NAMALWA (cell line): ENCODE measurements at regions not wholly inside any gene's neighbourhood (a gene's known extent, or its start where the extent isn't known, plus 50 kb on each side); places are given as distances from the start of the nearest gene placed in this dataset.
"Not testable (repeated sequence)": the region's sequence is repeated elsewhere in the genome, so short reads cannot be mapped to it uniquely, and the experiment has no call there.

Source experiments
- DNase-seq: peaks from one replicate; pipeline ENCODE4 v3.0.0-alpha.2; 2015; ENCODE audit warnings: low spot score

GRCh38 chr16:7278636-7279035, 54.0 kb upstream of the RBFOX1 start:
- DNase-seq: no peak

GRCh38 chr16:7272567-7273158, 60.0 kb upstream of the RBFOX1 start:
- DNase-seq: no peak

GRCh38 chr16:7271486-7271885, 61.2 kb upstream of the RBFOX1 start:
- DNase-seq: no peak

GRCh38 chr16:7270823-7271222, 61.8 kb upstream of the RBFOX1 start:
- no peak for DNase-seq

- DNase-seq: no peak
Observed at GRCh38 chr16:7270006-7270405, 62.6 kb upstream of the RBFOX1 start.

DNA sequence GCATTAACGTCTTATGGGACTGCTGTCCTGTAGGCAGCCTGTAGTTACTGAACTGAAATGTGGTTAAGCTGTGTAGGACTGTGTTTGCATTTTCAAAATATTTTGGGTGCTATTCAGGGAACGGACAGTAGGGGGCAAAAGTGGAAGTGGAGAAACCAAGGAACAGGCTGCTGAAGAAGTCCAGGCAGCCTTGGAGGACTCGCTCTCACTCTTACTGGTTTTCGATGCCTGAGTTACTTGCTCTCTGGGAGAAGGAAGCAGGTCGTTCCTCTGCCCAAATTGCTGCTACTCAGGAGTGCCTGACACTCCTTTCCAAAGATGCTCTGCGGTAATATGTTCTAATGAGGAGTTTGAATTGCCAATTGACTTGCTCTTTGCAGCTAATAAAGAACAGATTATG, 64.5 kb upstream of the RBFOX1 start:
- DNase-seq: peak; percentile 55

- DNase-seq: no peak
Observed at GRCh38 chr16:7257016-7257415, 75.6 kb upstream of the RBFOX1 start.

DNA sequence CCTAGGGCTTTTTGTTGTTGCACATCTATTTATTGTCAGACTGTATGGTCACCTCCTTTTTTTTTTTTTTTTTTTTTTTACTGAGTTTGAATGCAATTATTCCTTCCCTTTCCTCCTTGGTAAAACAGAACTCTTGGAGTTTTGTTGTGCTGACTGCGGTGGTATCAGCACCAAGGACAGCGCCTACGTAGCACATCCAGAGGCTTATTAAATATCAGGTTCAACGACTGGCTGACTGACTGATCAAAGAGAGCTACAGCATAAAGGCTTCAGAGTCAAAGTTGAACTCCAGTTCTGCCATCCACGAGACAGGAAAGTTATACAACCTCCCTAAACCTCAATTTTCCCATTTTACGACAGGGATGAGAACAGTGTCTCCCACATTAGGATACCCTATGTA, 86.1 kb upstream of the RBFOX1 start:
- no peak for DNase-seq

GRCh38 chr16:7239547-7239946, 93.1 kb upstream of the RBFOX1 start:
- DNase-seq: no peak

GRCh38 chr16:7236824-7237410, 95.7 kb upstream of the RBFOX1 start:
- no peak for DNase-seq

DNA sequence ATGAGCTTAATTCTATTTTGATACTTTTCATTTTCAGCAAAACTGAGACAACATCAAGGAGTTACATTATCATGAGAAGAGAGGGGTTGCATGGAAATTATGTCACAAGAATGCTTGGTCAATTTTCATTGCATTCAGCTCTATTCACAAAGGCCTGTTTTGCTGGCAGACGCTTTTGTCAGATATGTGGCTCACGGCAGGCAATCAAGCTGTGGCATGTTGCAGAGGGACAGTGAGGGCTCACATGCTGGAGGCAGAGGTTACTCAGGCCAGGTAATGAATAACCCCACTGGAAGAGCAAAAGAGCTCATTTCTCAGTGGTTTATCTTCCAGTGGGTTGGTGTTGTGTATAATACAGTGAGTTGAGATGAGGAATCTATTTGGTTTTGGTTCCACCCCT, 98.7 kb upstream of the RBFOX1 start:
- DNase-seq: no peak

GRCh38 chr16:7231762-7232161, 100.9 kb upstream of the RBFOX1 start:
- DNase-seq: no peak

DNA sequence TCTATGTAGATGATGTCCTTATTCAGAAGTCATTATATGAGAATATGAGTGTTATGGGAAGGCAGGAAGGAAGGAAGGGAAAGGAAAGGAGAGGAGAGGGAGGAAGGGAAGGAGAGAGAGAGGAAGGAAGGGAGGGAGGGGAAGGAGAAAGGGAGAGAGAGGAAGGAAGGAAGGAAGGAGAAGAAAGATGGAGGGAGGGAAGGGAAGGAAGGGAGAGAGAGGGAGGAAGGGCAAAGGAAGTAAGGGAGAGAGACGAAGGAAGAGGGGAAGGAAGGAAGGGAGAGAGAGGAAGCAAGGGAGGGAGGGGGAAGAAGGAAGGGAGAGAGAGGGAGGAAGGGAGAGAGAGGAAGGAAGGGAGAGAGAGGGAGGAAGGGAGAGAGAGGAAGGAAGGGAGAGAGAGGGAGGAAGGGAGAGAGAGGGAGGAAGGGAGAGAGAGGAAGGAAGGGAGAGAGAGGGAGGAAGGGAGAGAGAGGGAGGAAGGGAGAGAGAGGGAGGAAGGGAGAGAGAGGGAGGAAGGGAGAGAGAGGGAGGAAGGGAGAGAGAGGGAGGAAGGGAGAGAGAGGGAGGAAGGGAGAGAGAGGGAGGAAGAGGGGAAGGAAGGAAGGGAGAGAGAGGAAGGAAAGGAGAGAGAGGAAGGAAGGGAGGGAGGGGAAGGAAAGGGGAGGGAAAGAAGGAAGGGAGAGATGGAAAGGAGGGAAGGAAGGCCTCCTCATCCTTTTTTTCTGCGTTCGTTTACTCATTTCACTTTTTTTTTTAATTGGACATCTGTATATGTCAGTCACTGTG, 103.0 kb upstream of the RBFOX1 start:
- not testable (repeated sequence) for DNase-seq

DNA sequence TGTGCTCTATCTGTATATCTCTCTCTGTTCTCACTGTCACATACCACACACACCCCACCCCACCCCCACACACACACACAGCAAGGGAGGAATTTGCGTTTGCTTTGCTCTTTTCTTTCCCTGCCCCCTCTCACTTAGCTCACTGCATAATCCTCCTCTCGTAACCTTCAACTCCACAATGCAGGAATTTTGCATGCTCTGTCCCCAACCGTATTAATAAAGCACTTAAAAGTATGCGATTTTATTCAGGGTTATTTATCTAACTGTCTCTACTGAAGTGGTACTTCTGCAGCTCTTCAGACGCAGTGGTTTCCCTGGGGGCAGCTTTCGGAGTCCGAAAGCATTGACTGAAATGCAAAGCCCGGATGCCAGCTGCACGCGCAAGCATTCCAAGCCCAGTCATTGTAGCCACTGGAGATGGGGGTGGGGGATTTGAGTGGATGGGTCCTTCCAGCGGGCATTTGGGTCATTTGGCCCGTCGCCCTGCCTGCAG, 105.4 kb upstream of the RBFOX1 start:
- DNase-seq: no peak

- DNase-seq: no peak
Observed at GRCh38 chr16:7221157-7221556, 111.5 kb upstream of the RBFOX1 start.

- no peak for DNase-seq
Observed at GRCh38 chr16:7218936-7219335, 113.7 kb upstream of the RBFOX1 start.

DNA sequence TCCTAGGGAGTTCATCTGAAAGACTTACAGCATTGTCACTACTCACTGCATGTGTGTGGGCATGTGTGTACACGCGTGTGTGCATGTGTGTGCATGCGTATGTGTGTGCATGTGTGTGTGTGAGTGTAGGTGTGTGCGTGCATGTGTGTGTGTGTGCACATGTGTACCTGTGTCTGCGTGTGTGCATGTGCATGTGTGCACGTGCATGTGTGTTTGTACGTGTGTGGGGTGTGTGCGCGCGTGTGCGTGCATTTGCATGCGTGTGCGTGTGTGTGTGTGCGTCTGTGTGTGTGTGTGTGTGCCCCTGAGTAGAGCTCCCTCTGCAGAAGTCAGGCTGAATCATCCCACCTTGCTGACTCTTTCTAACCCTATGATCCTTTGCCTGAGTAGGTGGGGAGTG, 114.8 kb upstream of the RBFOX1 start:
- no peak for DNase-seq

DNA sequence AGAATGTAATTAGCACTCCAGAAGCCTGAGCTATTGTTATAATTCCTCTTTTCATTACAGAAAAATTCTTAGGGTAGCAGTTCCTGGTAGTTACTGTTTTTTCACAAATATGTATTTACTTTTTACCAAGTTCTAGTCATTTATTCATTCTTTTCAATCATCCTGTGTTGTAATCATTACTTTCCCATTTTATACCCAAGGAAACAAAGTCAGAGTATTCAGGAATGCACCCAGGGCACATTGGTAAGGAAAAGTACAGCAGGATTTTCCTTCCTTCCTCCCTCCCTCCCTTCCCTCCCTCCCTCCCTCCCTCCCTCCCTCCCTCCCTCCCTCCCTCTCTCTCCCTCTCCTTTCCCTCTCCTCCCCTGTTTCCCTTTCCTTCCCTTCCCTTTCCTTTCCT, 115.9 kb upstream of the RBFOX1 start:
- no peak for DNase-seq

GRCh38 chr16:7211781-7212180, 120.9 kb upstream of the RBFOX1 start:
- no peak for DNase-seq

DNA sequence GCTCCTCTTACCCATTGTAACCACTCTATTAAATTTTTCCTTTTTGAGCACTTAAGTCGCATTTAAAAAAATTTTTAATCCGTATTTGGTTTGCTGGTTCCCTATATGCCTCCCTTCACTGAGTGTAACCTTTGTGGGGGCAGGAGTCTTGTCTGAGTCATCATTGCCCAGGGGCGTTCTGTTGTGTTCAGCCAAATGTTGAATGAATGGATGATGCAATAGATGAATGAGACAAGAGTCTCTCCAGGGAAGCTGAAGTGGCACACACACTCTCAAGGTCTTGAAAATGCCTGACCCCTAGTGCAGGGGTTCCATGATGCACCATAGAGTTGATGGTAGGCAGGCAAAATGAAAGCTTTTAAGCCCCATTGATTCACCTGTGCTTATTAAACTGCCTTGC, 123.0 kb upstream of the RBFOX1 start:
- DNase-seq: no peak

DNA sequence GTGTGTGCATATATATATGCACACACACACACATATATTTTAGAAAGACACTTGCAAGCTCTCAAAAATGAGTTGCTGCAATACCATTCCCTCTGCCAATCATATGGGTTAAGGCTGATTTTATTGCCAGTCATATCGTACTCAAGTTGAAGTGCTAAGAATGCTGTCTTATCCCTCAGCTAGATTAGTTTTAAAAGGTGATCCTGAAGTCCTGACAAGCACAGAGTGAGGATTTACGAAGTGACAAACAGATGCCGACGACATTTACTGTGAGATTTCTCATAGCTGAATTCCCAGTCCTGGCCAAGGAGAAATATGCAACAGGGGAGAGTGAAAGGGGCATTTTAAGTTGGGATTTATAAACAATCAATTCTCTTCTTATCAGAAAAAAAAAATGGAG, 126.2 kb upstream of the RBFOX1 start:
- no peak for DNase-seq

DNA sequence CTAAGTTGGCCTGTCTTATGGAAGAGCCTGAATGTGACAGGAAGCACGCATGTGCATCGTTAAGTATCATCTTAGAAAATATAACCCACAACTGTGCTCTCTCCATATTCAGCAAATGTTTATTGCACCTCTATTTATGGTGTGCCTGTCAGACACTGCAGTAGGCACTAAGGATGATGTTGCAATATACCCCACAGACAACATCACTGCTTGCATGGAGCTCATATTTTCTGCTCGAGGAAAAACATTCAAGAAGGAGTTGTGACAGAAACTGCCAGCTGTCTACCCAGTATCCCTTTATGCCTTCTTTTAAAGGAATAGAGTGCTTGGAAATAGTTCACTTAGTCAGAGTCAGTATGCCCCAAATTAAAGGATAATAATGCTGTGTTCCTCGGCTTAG, 132.3 kb upstream of the RBFOX1 start:
- no peak for DNase-seq

DNA sequence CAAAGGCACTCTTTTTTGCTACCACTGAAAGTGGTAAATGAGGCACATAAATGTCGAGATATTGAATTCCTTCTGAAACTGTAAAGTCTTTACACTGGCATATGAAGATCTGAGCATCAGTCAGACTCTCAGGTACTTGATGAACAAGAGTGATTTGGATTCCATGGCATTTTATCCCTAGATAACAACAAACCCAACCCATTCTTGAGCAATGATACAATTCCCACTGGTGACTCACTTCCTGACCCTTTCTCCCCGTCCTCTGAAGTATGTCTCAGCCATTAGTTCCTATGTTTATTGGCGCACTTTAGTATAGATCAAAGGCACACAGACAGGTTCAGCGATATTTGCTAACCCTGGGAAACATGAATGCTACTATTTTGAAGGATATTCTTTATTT, 147.0 kb upstream of the RBFOX1 start:
- DNase-seq: no peak

- no peak for DNase-seq
Observed at GRCh38 chr16:7185165-7185564, 147.5 kb upstream of the RBFOX1 start.
